Myocyte (in vitro differentiated cells): ENCODE measurements at regions not wholly inside any gene's neighbourhood (a gene's known extent, or its start where the extent isn't known, plus 50 kb on each side); places are given as distances from the start of the nearest gene placed in this dataset.
"Not testable (repeated sequence)": the region's sequence is repeated elsewhere in the genome, so short reads cannot be mapped to it uniquely, and the experiment has no call there.

Experiments used
- DNase-seq: peaks from one replicate; pipeline ENCODE4 v3.0.0-alpha.2; 2012; ENCODE audit warnings: low read depth

- no peak for DNase-seq
Observed at GRCh38 chr3:137111497-137111896, 153.7 kb downstream of the IL20RB start.

GRCh38 chr3:137116619-137117018 is 158.8 kb downstream of the IL20RB start:
- DNase-seq, result no peak

- DNase-seq, result peak; percentile 39
Observed at GRCh38 chr3:137121704-137122314, 164.0 kb downstream of the IL20RB start.

- DNase-seq, result no peak
Observed at GRCh38 chr3:137131081-137131480, 173.3 kb downstream of the IL20RB start.

- DNase-seq, result no peak
Observed at GRCh38 chr3:137134431-137134830, 176.6 kb downstream of the IL20RB start.

GRCh38 chr3:137148406-137148805 is 190.6 kb downstream of the IL20RB start:
- DNase-seq, result no peak

- no peak for DNase-seq
Observed at GRCh38 chr3:137148917-137149316, 191.1 kb downstream of the IL20RB start.

GRCh38 chr3:137150825-137151224 is 193.0 kb downstream of the IL20RB start:
- DNase-seq, result no peak

- DNase-seq, result not testable (repeated sequence)
Observed at GRCh38 chr3:137153046-137153445, 195.3 kb downstream of the IL20RB start.

GRCh38 chr3:137163241-137163871 is 205.6 kb downstream of the IL20RB start:
- peak; percentile 45 for DNase-seq

GRCh38 chr3:137163958-137164357 is 206.2 kb downstream of the IL20RB start:
- DNase-seq, result no peak

- DNase-seq, result peak; percentile 65
Observed at GRCh38 chr3:137165117-137165806, 207.5 kb downstream of the IL20RB start.

- DNase-seq, result no peak
Observed at GRCh38 chr3:137171834-137172603, 214.2 kb downstream of the IL20RB start.

- no peak for DNase-seq
Observed at GRCh38 chr3:137172728-137173127, 214.9 kb downstream of the IL20RB start.

GRCh38 chr3:137174514-137174913 is 216.7 kb downstream of the IL20RB start:
- DNase-seq, result no peak

- DNase-seq, result no peak
Observed at GRCh38 chr3:137180220-137180619, 222.4 kb downstream of the IL20RB start.

GRCh38 chr3:137191133-137191923 is 233.5 kb downstream of the IL20RB start:
- no peak for DNase-seq

- no peak for DNase-seq
Observed at GRCh38 chr3:137191951-137192350, 234.2 kb downstream of the IL20RB start.

- DNase-seq, result no peak
Observed at GRCh38 chr3:137194301-137194700, 236.5 kb downstream of the IL20RB start.

GRCh38 chr3:137198374-137198773 is 240.6 kb downstream of the IL20RB start:
- not testable (repeated sequence) for DNase-seq

- no peak for DNase-seq
Observed at GRCh38 chr3:137199678-137200077, 241.9 kb downstream of the IL20RB start.
